Left lung (tissue), 4 donors: ENCODE measurements at regions not wholly inside any gene's neighbourhood (a gene's known extent, or its start where the extent isn't known, plus 50 kb on each side); places are given as distances from the start of the nearest gene placed in this dataset.
A peak's percentile ranks its signal among the peaks of the same experiment; 100 is the strongest.

ENCODE experiments used
- ATAC-seq: fragments of 200-7000 bp; cut with Tn5 transposase; one replicate; pipeline ENCODE4 v1.9.1; 2020; ENCODE audit warnings: moderate library complexity
- DNase-seq, 4 donors: peaks; one replicate each; pipeline ENCODE4 v3.0.0-alpha.2; 2013 to 2020
- H3K27ac ChIP-seq, 2 donors: fragments of 200-600 bp; sonication (generic) in 1 of 2; one replicate each; pipeline versions ENCODE4 v1.5.0 to v1.8.0; 2020 to 2021
- H3K27me3 ChIP-seq, 2 donors: fragments of 200-600 bp; sonication (generic) in 1 of 2; one replicate each; pipeline versions ENCODE4 v1.5.0 to v1.8.0; 2020 to 2021
- H3K36me3 ChIP-seq, 2 donors: fragments of 200-600 bp; sonication (generic) in 1 of 2; one replicate each; pipeline versions ENCODE4 v1.5.0 to v1.8.0; 2020 to 2021
- H3K4me1 ChIP-seq, 2 donors: fragments of 200-600 bp; one replicate each; pipeline ENCODE4 v1.8.0; 2021
- H3K4me3 ChIP-seq, 2 donors: fragments of 200-600 bp; sonication (generic) in 1 of 2; one replicate each; pipeline versions ENCODE4 v1.5.0 to v1.8.0; 2020 to 2021; ENCODE audit warnings: mild to moderate bottlenecking in 1 of 2
- H3K9me3 ChIP-seq, 2 donors: fragments of 200-600 bp; sonication (generic) in 1 of 2; one replicate each; pipeline versions ENCODE4 v1.5.0 to v1.8.0; 2020 to 2021
- intact Hi-C, 2 donors: fragments of 100-400 bp; cut with DNase I; formaldehyde crosslinking; loops; one replicate each; pipeline versions ENCODE4 v1.11.2 to v1.14.2; 2022
- TF ChIP-seq, protein P1 (sequence below), 2 donors: fragments of 200-600 bp; sonication (generic) in 1 of 2; IDR thresholded peaks; one replicate each; pipeline versions ENCODE4 v1.5.0 to v1.8.0; 2021; ENCODE audit warnings: antibody characterized with exemption in 2 of 2
- donor health status: DM: no; HTN: yes; CAD: no.
- donor health status: DM: no; HTN: no; CAD: no.

DNA sequence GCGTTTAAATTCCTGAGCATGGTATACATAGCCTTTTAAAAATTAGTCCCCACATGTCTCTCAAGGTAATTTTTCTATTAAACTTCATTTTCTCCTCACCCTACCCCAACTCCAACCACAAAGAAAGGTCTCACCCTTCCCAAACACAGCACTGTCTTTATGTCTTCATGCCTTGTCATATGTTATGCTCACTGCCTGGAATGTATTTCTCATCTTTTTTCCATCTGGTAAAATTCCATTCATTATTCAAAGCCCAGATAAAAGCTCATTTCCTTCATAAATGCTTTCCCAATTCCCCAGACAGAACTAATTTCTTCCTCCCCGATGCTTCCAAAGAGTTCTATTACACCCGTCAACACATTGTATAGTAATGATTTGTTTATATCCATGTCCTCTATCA is 302.0 kb downstream of the ALDH8A1 start:
- intact Hi-C loops, result loop anchor here in 1 of 2 donors (10.0 kb wide), 2 partner anchors 133 to 177 kb away; no protein-coding TSS in a partner anchor
- DNase-seq, result no peak
- no peak overlapping the region for H3K27ac ChIP-seq
- no peaks in the 10 kb centered on the region for H3K4me1 ChIP-seq
- H3K27me3 ChIP-seq, result no peaks in the 10 kb centered on the region
- no peaks in the 10 kb centered on the region for H3K9me3 ChIP-seq
- no peaks in the 10 kb centered on the region for H3K36me3 ChIP-seq
- H3K4me3 ChIP-seq, result no peak overlapping the region
- TF ChIP-seq, protein P1, sequence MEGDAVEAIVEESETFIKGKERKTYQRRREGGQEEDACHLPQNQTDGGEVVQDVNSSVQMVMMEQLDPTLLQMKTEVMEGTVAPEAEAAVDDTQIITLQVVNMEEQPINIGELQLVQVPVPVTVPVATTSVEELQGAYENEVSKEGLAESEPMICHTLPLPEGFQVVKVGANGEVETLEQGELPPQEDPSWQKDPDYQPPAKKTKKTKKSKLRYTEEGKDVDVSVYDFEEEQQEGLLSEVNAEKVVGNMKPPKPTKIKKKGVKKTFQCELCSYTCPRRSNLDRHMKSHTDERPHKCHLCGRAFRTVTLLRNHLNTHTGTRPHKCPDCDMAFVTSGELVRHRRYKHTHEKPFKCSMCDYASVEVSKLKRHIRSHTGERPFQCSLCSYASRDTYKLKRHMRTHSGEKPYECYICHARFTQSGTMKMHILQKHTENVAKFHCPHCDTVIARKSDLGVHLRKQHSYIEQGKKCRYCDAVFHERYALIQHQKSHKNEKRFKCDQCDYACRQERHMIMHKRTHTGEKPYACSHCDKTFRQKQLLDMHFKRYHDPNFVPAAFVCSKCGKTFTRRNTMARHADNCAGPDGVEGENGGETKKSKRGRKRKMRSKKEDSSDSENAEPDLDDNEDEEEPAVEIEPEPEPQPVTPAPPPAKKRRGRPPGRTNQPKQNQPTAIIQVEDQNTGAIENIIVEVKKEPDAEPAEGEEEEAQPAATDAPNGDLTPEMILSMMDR (IDR thresholded peaks at IDR 0.05), result no peak
- ATAC-seq, result no peak

- H3K4me1 ChIP-seq, result peaks cover 0 to 9% of the 10 kb centered on the region in 2 donors
- no peak overlapping the region for H3K27ac ChIP-seq
- DNase-seq (no peak), ATAC-seq (no peak)
- TF ChIP-seq, protein P1 (IDR thresholded peaks at IDR 0.05), result no peak
- H3K4me3 ChIP-seq, result no peak overlapping the region
- intact Hi-C loops, result loop anchor here in 1 of 2 donors (5.0 to 10.0 kb wide), 3 partner anchors 128 to 466 kb away; no protein-coding TSS in a partner anchor
- H3K9me3 ChIP-seq, result no peaks in the 10 kb centered on the region
- no peaks in the 10 kb centered on the region for H3K27me3 ChIP-seq
- no peaks in the 10 kb centered on the region for H3K36me3 ChIP-seq
Measured at GRCh38 chr6:134642819-134643218, 307.1 kb downstream of the ALDH8A1 start.

GRCh38 chr6:134642279-134642678 is 307.6 kb downstream of the ALDH8A1 start:
- TF ChIP-seq, protein P1 (IDR thresholded peaks at IDR 0.05), result no peak
- DNase-seq (no peak), ATAC-seq (no peak)
- intact Hi-C loops, result loop anchor here in 1 of 2 donors (5.0 to 10.0 kb wide), 3 partner anchors 127 to 465 kb away; no protein-coding TSS in a partner anchor
- Histone ChIP-seq H3K36me3 (no peaks in the 10 kb centered on the region), H3K27ac (no peak overlapping the region), H3K9me3 (no peaks in the 10 kb centered on the region), H3K4me1 (peaks cover 0 to 9% of the 10 kb centered on the region in 2 donors), H3K27me3 (no peaks in the 10 kb centered on the region), H3K4me3 (no peak overlapping the region)

GRCh38 chr6:134640975-134641429 is 308.9 kb downstream of the ALDH8A1 start:
- no peaks in the 10 kb centered on the region for H3K9me3 ChIP-seq
- DNase-seq (peak in 3 of 4 donors; percentile 28 to 72 (median 65)), ATAC-seq (peak; percentile 93)
- no peaks in the 10 kb centered on the region for H3K36me3 ChIP-seq
- peak overlapping the region in 1 of 2 donors; percentile 45 for H3K27ac ChIP-seq
- H3K4me1 ChIP-seq, result peaks cover 0 to 9% of the 10 kb centered on the region in 2 donors
- H3K4me3 ChIP-seq, result no peak overlapping the region
- no peaks in the 10 kb centered on the region for H3K27me3 ChIP-seq
- intact Hi-C loops, result loop anchor here in 1 of 2 donors (5.0 to 10.0 kb wide), 3 partner anchors 126 to 464 kb away; no protein-coding TSS in a partner anchor
- TF ChIP-seq, protein P1 (IDR thresholded peaks at IDR 0.05), result peak; percentile 90 to 96

GRCh38 chr6:134640229-134640628 is 309.7 kb downstream of the ALDH8A1 start:
- intact Hi-C loops, result loop anchor here in 1 of 2 donors (5.0 to 10.0 kb wide), 3 partner anchors 125 to 463 kb away; no protein-coding TSS in a partner anchor
- H3K4me3 ChIP-seq, result no peak overlapping the region
- H3K36me3 ChIP-seq, result no peaks in the 10 kb centered on the region
- H3K4me1 ChIP-seq, result peaks cover 0 to 9% of the 10 kb centered on the region in 2 donors
- no peak for DNase-seq
- TF ChIP-seq, protein P1 (IDR thresholded peaks at IDR 0.05), result no peak
- H3K27me3 ChIP-seq, result no peaks in the 10 kb centered on the region
- no peaks in the 10 kb centered on the region for H3K9me3 ChIP-seq
- no peak for ATAC-seq
- no peak overlapping the region for H3K27ac ChIP-seq
